Progenitor cell of endocrine pancreas (in vitro differentiated cells): ENCODE measurements at regions not wholly inside any gene's neighbourhood (a gene's known extent, or its start where the extent isn't known, plus 50 kb on each side); places are given as distances from the start of the nearest gene placed in this dataset.

Source experiments
- DNase-seq: peaks from one replicate; pipeline ENCODE4 v3.0.0; 2021; ENCODE audit warnings: low spot score; ENCODE audit not compliant: unreplicated experiment
- H3K27ac Mint-ChIP-seq: 2 replicates; pipeline ENCODE4 v1.8.0; 2021; ENCODE audit warnings: mild to moderate bottlenecking, moderate library complexity, mixed read lengths
- H3K27me3 Mint-ChIP-seq: 2 replicates; pipeline ENCODE4 v1.8.0; 2021; ENCODE audit warnings: mixed read lengths
- H3K36me3 Mint-ChIP-seq: 2 replicates; pipeline ENCODE4 v1.8.0; 2022; ENCODE audit warnings: mixed read lengths; ENCODE audit not compliant: insufficient read depth
- H3K4me1 Mint-ChIP-seq: 2 replicates; pipeline ENCODE4 v1.8.0; 2021; ENCODE audit warnings: low read depth, mixed read lengths
- H3K4me3 Mint-ChIP-seq: 2 replicates; pipeline ENCODE4 v1.8.0; 2021; ENCODE audit warnings: low read depth, mild to moderate bottlenecking, moderate library complexity, mixed read lengths
- H3K9me3 Mint-ChIP-seq: 2 replicates; pipeline ENCODE4 v1.8.0; 2021; ENCODE audit warnings: low read depth, mixed read lengths
- CTCF ChIP-seq: fragments of 200-600 bp; sonication (generic); IDR thresholded peaks from one replicate; pipeline ENCODE4 v1.5.0; 2021; ENCODE audit warnings: antibody characterized with exemption, mild to moderate bottlenecking; ENCODE audit not compliant: unreplicated experiment

- Mint-ChIP-seq H3K36me3 (no peaks in the 10 kb centered on the region), H3K27me3 (no peaks in the 10 kb centered on the region)
Measured at GRCh38 chr9:11742471-11742870, 950.7 kb upstream of the TYRP1 start.

GRCh38 chr9:11743356-11743755 lies 949.8 kb upstream of the TYRP1 start:
- no peaks in the 10 kb centered on the region for H3K27me3 Mint-ChIP-seq
- H3K27ac Mint-ChIP-seq: no peak overlapping the region
- no peak for DNase-seq
- no peaks in the 10 kb centered on the region for H3K36me3 Mint-ChIP-seq
- no peak overlapping the region for H3K4me3 Mint-ChIP-seq
- peaks cover 2% of the 10 kb centered on the region for H3K4me1 Mint-ChIP-seq
- H3K9me3 Mint-ChIP-seq: peaks cover 3% of the 10 kb centered on the region
- no peak for TF ChIP-seq CTCF

More at GRCh38 chr9:11742471-11742870, 950.7 kb upstream of the TYRP1 start:
- Mint-ChIP-seq H3K4me1 (peaks cover 2% of the 10 kb centered on the region), H3K27ac (no peak overlapping the region), H3K9me3 (peaks cover 3% of the 10 kb centered on the region), H3K4me3 (no peak overlapping the region)
- DNase-seq: no peak
- TF ChIP-seq CTCF: no peak

GRCh38 chr9:11749396-11749795 lies 943.8 kb upstream of the TYRP1 start:
- no peak for DNase-seq
- no peaks in the 10 kb centered on the region for H3K27me3 Mint-ChIP-seq
- TF ChIP-seq CTCF: no peak
- no peaks in the 10 kb centered on the region for H3K9me3 Mint-ChIP-seq
- H3K27ac Mint-ChIP-seq: no peak overlapping the region
- no peak overlapping the region for H3K4me3 Mint-ChIP-seq
- no peaks in the 10 kb centered on the region for H3K36me3 Mint-ChIP-seq
- no peaks in the 10 kb centered on the region for H3K4me1 Mint-ChIP-seq

- H3K9me3 Mint-ChIP-seq: no peaks in the 10 kb centered on the region
- no peaks in the 10 kb centered on the region for H3K27me3 Mint-ChIP-seq
- no peak for DNase-seq
- no peak for TF ChIP-seq CTCF
- H3K27ac Mint-ChIP-seq: no peak overlapping the region
- no peaks in the 10 kb centered on the region for H3K36me3 Mint-ChIP-seq
- H3K4me1 Mint-ChIP-seq: no peaks in the 10 kb centered on the region
- H3K4me3 Mint-ChIP-seq: no peak overlapping the region
Measured at GRCh38 chr9:11755951-11756350, 937.2 kb upstream of the TYRP1 start.

GRCh38 chr9:11757408-11757807 lies 935.8 kb upstream of the TYRP1 start:
- DNase-seq: no peak
- TF ChIP-seq CTCF: no peak
- H3K27ac Mint-ChIP-seq: no peak overlapping the region
- no peaks in the 10 kb centered on the region for H3K9me3 Mint-ChIP-seq
- no peaks in the 10 kb centered on the region for H3K4me1 Mint-ChIP-seq
- no peaks in the 10 kb centered on the region for H3K27me3 Mint-ChIP-seq
- H3K4me3 Mint-ChIP-seq: no peak overlapping the region
- H3K36me3 Mint-ChIP-seq: no peaks in the 10 kb centered on the region
